Lung (tissue), 11 donors: ENCODE measurements at regions not wholly inside any gene's neighbourhood (a gene's known extent, or its start where the extent isn't known, plus 50 kb on each side); places are given as distances from the start of the nearest gene placed in this dataset.

Experiments used
- ATAC-seq: fragments of 200-7000 bp; cut with Tn5 transposase; one replicate; pipeline ENCODE4 v1.9.1; 2020; ENCODE audit warnings: moderate number of reproducible peaks; ENCODE audit not compliant: insufficient read depth, low FRiP score
- DNase-seq, 3 donors: peaks; one replicate each; pipeline ENCODE4 v3.0.0-alpha.2; 2013 to 2017
- H3K27ac ChIP-seq, 2 donors: one replicate each; pipeline ENCODE4 v1.5.1; 2013; ENCODE audit warnings: mild to moderate bottlenecking in 2 of 2, moderate library complexity in 2 of 2, control low read depth in 1 of 2, inconsistent platforms in 1 of 2, low read depth in 1 of 2, low read length in 1 of 2
- H3K27me3 ChIP-seq, 3 donors: one replicate each; pipeline ENCODE4 v1.5.1; 2013; ENCODE audit warnings: low read length in 2 of 3; ENCODE audit not compliant: control insufficient read depth in 3 of 3, insufficient read depth in 3 of 3
- H3K36me3 ChIP-seq, 4 donors: one replicate each; pipeline ENCODE4 v1.5.1; 2013; ENCODE audit warnings: low read length in 4 of 4, mild to moderate bottlenecking in 1 of 4, moderate library complexity in 1 of 4; ENCODE audit not compliant: control insufficient read depth in 4 of 4, insufficient read depth in 4 of 4
- H3K4me1 ChIP-seq, 5 donors: one replicate each; pipeline ENCODE4 v1.5.1; 2013; ENCODE audit warnings: low read length in 5 of 5, mild to moderate bottlenecking in 2 of 5, moderate library complexity in 1 of 5; ENCODE audit not compliant: control insufficient read depth in 5 of 5, insufficient read depth in 5 of 5
- H3K4me3 ChIP-seq: one replicate; pipeline ENCODE4 v1.5.1; 2013; ENCODE audit warnings: mild to moderate bottlenecking, control low read depth, moderate library complexity
- H3K9ac ChIP-seq, 2 donors: one replicate each; pipeline ENCODE4 v1.5.1; 2013; ENCODE audit warnings: low read length in 2 of 2, control low read depth in 1 of 2; ENCODE audit not compliant: insufficient read depth in 1 of 2
- H3K9me3 ChIP-seq, 4 donors: one replicate each; pipeline ENCODE4 v1.5.1; 2013; ENCODE audit warnings: low read length in 3 of 4, mild to moderate bottlenecking in 1 of 4, moderate library complexity in 1 of 4; ENCODE audit not compliant: control insufficient read depth in 4 of 4, insufficient read depth in 3 of 4
- WGBS, 2 donors: extraction: QIAGEN DNeasy Blood & Tissue Kit; methylation state at CpG; one replicate each; pipeline ENCODE4 v1.1.7; 2013; 5-methylcytosine and 5-hydroxymethylcytosine counted together
- TF ChIP-seq, protein P1 (sequence below): IDR thresholded peaks from 2 replicates; pipeline ENCODE4 v1.5.1; 2012; ENCODE audit warnings: mild to moderate bottlenecking; ENCODE audit errors: control extremely low read depth, extremely low read depth
- donor health status: control.
- donor health status: control.
- donor health status: Bipolar disorder and iron deficiency.
- donor health status: healthy.
- donor health status: DM: yes; HTN: yes; CAD: no.

DNA sequence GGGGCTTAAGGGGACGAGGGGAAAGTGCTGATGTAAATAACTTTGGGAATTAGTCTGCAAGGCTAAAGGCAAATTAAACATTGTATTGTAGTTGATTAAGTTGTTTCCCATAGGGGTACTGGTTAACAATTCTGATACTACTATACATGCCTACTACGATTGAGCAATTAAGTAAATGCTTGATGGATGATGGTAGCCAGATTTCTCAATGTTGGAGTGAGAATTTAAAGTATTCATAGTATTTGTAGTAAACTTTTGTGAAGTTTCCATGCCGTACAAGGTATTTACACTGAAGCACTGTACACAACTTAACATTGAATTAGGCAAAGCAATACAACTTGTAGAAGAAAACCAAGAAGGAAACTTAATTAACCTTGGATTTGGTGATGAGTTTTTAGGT is 852.3 kb downstream of the QKI start:
- Histone ChIP-seq H3K36me3 (no peaks in the 10 kb centered on the region), H3K4me3 (no peak overlapping the region), H3K27ac (no peak overlapping the region), H3K4me1 (no peaks in the 10 kb centered on the region), H3K9me3 (peaks cover 0 to 2% (median 0%) of the 10 kb centered on the region in 4 donors), H3K27me3 (no peaks in the 10 kb centered on the region), H3K9ac (no peak overlapping the region)
- DNase-seq: no peak
- WGBS, 2 donors: 71 to 76% methylated on average over 3 of the region's 3 CpGs
- TF ChIP-seq, protein P1, sequence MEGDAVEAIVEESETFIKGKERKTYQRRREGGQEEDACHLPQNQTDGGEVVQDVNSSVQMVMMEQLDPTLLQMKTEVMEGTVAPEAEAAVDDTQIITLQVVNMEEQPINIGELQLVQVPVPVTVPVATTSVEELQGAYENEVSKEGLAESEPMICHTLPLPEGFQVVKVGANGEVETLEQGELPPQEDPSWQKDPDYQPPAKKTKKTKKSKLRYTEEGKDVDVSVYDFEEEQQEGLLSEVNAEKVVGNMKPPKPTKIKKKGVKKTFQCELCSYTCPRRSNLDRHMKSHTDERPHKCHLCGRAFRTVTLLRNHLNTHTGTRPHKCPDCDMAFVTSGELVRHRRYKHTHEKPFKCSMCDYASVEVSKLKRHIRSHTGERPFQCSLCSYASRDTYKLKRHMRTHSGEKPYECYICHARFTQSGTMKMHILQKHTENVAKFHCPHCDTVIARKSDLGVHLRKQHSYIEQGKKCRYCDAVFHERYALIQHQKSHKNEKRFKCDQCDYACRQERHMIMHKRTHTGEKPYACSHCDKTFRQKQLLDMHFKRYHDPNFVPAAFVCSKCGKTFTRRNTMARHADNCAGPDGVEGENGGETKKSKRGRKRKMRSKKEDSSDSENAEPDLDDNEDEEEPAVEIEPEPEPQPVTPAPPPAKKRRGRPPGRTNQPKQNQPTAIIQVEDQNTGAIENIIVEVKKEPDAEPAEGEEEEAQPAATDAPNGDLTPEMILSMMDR: no peak
- no peak for ATAC-seq

DNA sequence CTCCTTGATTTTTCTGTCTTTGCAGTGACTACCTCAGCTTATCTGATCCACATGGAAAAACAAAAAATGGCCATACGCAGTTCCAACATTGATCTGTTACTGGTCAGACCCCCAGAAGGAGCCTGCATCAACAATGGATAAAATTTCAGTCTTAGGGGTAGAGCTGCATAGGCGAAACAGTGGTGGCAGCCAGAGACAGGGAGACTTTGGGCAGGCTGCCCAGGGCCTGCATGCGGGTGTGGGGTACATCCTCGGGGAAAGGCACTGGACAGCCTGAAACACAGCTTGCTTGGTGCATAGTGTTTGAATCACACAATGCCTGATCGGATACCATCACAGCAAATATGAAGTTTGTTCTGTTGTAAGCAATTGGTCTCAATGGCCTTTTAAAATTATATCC is 847.8 kb downstream of the QKI start:
- H3K4me3 ChIP-seq: no peak overlapping the region
- ATAC-seq: no peak
- H3K9ac ChIP-seq: no peak overlapping the region
- WGBS, 2 donors: 74 to 76% methylated on average over 5 of the region's 5 CpGs
- TF ChIP-seq, protein P1: no peak
- no peaks in the 10 kb centered on the region for H3K36me3 ChIP-seq
- no peak overlapping the region for H3K27ac ChIP-seq
- H3K27me3 ChIP-seq: no peaks in the 10 kb centered on the region
- H3K4me1 ChIP-seq: no peaks in the 10 kb centered on the region
- DNase-seq: peak in 1 of 3 donors; percentile 2
- no peaks in the 10 kb centered on the region for H3K9me3 ChIP-seq

DNA sequence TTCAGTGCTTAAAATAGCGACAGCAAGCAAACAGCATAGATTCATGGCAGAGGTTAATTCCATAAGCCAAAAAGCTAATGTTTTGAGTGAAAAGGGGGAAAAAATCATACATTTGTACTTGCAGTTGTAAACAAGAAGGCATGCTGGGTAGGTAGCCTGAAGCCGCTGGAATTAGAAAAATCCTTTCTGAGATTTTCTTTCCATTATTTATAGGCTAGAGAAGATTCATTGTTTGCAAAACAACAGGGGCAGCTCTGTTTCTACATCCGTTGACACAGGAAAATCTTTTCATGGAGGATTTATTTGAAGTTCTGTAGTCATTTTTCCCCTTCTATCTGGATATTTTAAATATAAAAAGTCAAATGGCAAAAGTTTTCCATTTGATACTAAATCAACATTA is 843.9 kb downstream of the QKI start:
- TF ChIP-seq, protein P1: no peak
- H3K4me1 ChIP-seq: no peaks in the 10 kb centered on the region
- ATAC-seq: no peak
- DNase-seq: no peak
- H3K36me3 ChIP-seq: no peaks in the 10 kb centered on the region
- no peak overlapping the region for H3K4me3 ChIP-seq
- H3K9me3 ChIP-seq: no peaks in the 10 kb centered on the region
- H3K27ac ChIP-seq: no peak overlapping the region
- WGBS, 2 donors: 69 to 76% methylated on average over 3 of the region's 3 CpGs
- no peak overlapping the region for H3K9ac ChIP-seq
- H3K27me3 ChIP-seq: no peaks in the 10 kb centered on the region

DNA sequence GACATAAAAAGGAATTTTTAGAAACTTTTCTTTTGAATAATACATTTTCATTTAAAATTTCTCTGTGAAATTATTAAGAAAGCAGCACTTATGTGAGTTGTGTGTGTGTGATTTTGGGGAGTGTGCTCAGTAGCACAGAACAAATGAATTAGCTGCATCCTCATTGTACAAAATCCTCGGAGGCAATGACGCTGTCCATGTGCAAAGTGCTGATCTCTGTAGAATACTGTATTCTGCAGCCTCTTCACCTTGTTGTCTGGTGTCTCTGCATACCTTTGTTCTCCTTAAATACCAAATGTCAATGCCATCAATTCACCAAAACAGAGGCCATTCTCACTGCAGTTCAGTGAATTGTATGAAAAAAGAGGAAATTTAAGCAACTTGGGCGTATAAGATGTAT is 838.4 kb downstream of the QKI start:
- no peaks in the 10 kb centered on the region for H3K4me1 ChIP-seq
- no peak overlapping the region for H3K9ac ChIP-seq
- H3K4me3 ChIP-seq: no peak overlapping the region
- 53 to 66% methylated on average over 3 of the region's 3 CpGs for WGBS, 2 donors
- H3K9me3 ChIP-seq: no peaks in the 10 kb centered on the region
- H3K36me3 ChIP-seq: no peaks in the 10 kb centered on the region
- no peak overlapping the region for H3K27ac ChIP-seq
- no peak for ATAC-seq
- TF ChIP-seq, protein P1: no peak
- H3K27me3 ChIP-seq: no peaks in the 10 kb centered on the region
- DNase-seq: peak in 2 of 3 donors; percentile 10 to 15
